H1 (cell line): ENCODE measurements at regions not wholly inside any gene's neighbourhood (a gene's known extent, or its start where the extent isn't known, plus 50 kb on each side); places are given as distances from the start of the nearest gene placed in this dataset.

Source experiments
- ASH2L ChIP-seq: fragments of 200-600, 300-600 bp; sonication (generic); IDR thresholded peaks from one replicate; pipeline ENCODE4 v1.7.1; 2017; ENCODE audit warnings: low read length
- CBX8 ChIP-seq: fragments of 300-800, 300-1000 bp; sonication (generic); IDR thresholded peaks from 2 replicates; pipeline ENCODE4 v1.7.1; 2016; ENCODE audit warnings: low read depth, low read length, borderline replicate concordance
- CEBPB ChIP-seq: IDR thresholded peaks from 2 replicates; pipeline ENCODE4 v1.6.1; 2012; ENCODE audit warnings: low read depth, low read length
- CTBP2 ChIP-seq: IDR thresholded peaks from 2 replicates; pipeline ENCODE4 v1.7.0; 2011; ENCODE audit warnings: borderline replicate concordance, mild to moderate bottlenecking, moderate library complexity, mixed read lengths, low read length; ENCODE audit not compliant: insufficient read depth, insufficient read length
- GABPA ChIP-seq: IDR thresholded peaks from 2 replicates; pipeline ENCODE4 v1.6.1; 2011; ENCODE audit warnings: mild to moderate bottlenecking, low read length, moderate library complexity, borderline replicate concordance; ENCODE audit not compliant: insufficient read depth
- KDM4A ChIP-seq: IDR thresholded peaks from one replicate; pipeline ENCODE4 v1.7.1; 2012; ENCODE audit warnings: low read depth, mild to moderate bottlenecking, moderate library complexity, low read length, inconsistent platforms; ENCODE audit not compliant: severe bottlenecking
- TCF12 ChIP-seq: IDR thresholded peaks from 2 replicates; pipeline ENCODE4 v1.6.1; 2011; ENCODE audit warnings: low read depth, mild to moderate bottlenecking, low read length
- TF ChIP-seq, protein P1 (sequence below): fragments of 300-600 bp; sonication (generic); IDR thresholded peaks from 2 replicates; pipeline ENCODE4 v1.7.1; 2012; ENCODE audit warnings: low read length, moderate library complexity, mild to moderate bottlenecking, inconsistent platforms; ENCODE audit not compliant: insufficient replicate concordance
- TF ChIP-seq, protein P2 (sequence below): IDR thresholded peaks from 2 replicates; pipeline ENCODE4 v1.6.1; 2012; ENCODE audit warnings: low read length, inconsistent platforms

- TF ChIP-seq, protein P1, sequence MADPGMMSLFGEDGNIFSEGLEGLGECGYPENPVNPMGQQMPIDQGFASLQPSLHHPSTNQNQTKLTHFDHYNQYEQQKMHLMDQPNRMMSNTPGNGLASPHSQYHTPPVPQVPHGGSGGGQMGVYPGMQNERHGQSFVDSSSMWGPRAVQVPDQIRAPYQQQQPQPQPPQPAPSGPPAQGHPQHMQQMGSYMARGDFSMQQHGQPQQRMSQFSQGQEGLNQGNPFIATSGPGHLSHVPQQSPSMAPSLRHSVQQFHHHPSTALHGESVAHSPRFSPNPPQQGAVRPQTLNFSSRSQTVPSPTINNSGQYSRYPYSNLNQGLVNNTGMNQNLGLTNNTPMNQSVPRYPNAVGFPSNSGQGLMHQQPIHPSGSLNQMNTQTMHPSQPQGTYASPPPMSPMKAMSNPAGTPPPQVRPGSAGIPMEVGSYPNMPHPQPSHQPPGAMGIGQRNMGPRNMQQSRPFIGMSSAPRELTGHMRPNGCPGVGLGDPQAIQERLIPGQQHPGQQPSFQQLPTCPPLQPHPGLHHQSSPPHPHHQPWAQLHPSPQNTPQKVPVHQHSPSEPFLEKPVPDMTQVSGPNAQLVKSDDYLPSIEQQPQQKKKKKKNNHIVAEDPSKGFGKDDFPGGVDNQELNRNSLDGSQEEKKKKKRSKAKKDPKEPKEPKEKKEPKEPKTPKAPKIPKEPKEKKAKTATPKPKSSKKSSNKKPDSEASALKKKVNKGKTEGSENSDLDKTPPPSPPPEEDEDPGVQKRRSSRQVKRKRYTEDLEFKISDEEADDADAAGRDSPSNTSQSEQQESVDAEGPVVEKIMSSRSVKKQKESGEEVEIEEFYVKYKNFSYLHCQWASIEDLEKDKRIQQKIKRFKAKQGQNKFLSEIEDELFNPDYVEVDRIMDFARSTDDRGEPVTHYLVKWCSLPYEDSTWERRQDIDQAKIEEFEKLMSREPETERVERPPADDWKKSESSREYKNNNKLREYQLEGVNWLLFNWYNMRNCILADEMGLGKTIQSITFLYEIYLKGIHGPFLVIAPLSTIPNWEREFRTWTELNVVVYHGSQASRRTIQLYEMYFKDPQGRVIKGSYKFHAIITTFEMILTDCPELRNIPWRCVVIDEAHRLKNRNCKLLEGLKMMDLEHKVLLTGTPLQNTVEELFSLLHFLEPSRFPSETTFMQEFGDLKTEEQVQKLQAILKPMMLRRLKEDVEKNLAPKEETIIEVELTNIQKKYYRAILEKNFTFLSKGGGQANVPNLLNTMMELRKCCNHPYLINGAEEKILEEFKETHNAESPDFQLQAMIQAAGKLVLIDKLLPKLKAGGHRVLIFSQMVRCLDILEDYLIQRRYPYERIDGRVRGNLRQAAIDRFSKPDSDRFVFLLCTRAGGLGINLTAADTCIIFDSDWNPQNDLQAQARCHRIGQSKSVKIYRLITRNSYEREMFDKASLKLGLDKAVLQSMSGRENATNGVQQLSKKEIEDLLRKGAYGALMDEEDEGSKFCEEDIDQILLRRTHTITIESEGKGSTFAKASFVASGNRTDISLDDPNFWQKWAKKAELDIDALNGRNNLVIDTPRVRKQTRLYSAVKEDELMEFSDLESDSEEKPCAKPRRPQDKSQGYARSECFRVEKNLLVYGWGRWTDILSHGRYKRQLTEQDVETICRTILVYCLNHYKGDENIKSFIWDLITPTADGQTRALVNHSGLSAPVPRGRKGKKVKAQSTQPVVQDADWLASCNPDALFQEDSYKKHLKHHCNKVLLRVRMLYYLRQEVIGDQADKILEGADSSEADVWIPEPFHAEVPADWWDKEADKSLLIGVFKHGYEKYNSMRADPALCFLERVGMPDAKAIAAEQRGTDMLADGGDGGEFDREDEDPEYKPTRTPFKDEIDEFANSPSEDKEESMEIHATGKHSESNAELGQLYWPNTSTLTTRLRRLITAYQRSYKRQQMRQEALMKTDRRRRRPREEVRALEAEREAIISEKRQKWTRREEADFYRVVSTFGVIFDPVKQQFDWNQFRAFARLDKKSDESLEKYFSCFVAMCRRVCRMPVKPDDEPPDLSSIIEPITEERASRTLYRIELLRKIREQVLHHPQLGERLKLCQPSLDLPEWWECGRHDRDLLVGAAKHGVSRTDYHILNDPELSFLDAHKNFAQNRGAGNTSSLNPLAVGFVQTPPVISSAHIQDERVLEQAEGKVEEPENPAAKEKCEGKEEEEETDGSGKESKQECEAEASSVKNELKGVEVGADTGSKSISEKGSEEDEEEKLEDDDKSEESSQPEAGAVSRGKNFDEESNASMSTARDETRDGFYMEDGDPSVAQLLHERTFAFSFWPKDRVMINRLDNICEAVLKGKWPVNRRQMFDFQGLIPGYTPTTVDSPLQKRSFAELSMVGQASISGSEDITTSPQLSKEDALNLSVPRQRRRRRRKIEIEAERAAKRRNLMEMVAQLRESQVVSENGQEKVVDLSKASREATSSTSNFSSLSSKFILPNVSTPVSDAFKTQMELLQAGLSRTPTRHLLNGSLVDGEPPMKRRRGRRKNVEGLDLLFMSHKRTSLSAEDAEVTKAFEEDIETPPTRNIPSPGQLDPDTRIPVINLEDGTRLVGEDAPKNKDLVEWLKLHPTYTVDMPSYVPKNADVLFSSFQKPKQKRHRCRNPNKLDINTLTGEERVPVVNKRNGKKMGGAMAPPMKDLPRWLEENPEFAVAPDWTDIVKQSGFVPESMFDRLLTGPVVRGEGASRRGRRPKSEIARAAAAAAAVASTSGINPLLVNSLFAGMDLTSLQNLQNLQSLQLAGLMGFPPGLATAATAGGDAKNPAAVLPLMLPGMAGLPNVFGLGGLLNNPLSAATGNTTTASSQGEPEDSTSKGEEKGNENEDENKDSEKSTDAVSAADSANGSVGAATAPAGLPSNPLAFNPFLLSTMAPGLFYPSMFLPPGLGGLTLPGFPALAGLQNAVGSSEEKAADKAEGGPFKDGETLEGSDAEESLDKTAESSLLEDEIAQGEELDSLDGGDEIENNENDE = no peak
- TF ChIP-seq CTBP2 = no peak
- TF ChIP-seq CBX8 = no peak
- TF ChIP-seq, protein P2, sequence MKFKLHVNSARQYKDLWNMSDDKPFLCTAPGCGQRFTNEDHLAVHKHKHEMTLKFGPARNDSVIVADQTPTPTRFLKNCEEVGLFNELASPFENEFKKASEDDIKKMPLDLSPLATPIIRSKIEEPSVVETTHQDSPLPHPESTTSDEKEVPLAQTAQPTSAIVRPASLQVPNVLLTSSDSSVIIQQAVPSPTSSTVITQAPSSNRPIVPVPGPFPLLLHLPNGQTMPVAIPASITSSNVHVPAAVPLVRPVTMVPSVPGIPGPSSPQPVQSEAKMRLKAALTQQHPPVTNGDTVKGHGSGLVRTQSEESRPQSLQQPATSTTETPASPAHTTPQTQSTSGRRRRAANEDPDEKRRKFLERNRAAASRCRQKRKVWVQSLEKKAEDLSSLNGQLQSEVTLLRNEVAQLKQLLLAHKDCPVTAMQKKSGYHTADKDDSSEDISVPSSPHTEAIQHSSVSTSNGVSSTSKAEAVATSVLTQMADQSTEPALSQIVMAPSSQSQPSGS = no peak
- TF ChIP-seq KDM4A = no peak
- no peak for TF ChIP-seq ASH2L
- TF ChIP-seq TCF12 = no peak
- no peak for TF ChIP-seq CEBPB
- no peak for TF ChIP-seq GABPA
Measured at GRCh38 chr13:32837307-32837972, 178.8 kb upstream of the KL start (continued).
